ENCODE measurements at regions not wholly inside any gene's neighbourhood (a gene's known extent, or its start where the extent isn't known, plus 50 kb on each side); places are given as distances from the start of the nearest gene placed in this dataset.
A peak's percentile ranks its signal among the peaks of the same experiment; 100 is the strongest.
"Not testable (repeated sequence)": the region's sequence is repeated elsewhere in the genome, so short reads cannot be mapped to it uniquely, and the experiment has no call there.

DNA sequence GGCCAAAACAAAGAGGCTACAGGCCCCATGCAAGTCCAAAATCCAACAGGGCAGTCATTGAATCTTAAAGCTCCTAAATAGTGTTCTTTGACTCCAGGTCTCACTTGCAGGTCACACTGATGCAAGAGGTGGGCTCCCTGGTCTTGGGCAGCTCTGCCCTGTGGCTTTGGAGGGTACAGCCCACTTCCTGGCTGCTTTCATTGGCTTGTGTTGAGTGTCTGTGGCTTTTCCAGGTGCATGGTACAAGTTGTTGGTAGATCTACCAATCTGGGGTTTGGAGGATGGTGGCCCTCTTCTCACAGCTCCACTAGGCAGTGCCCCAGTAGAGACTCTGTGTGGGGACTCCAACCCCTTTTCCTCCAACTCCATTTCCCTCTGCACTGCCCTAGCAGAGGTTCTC is 115.8 kb upstream of the ALKAL2 start:
- no peak for DNase-seq (ENCODE audit: low read depth in 1 of 2, low spot score in 1 of 2)

DNA sequence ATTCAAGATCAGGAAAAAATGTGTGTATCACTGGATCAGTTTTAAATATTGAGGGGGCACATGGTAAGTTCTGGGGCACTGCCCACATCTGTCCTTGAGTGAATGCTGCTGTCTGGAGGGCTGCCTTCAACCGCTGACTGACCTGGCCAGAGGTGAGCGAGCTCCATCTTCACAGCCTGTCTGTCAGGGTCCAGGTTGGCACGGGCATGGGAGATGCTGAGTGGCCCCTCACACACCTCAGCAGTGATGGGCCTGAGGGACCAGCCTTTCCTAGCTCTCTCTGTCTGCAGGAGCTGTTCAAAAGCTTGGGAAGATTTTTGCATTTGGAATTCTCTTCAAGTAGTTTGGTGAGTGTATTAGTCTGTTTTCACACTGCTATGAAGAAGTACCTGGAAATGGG is 114.8 kb upstream of the ALKAL2 start:
- no peak for DNase-seq (ENCODE audit: low read depth in 1 of 2, low spot score in 1 of 2)

DNA sequence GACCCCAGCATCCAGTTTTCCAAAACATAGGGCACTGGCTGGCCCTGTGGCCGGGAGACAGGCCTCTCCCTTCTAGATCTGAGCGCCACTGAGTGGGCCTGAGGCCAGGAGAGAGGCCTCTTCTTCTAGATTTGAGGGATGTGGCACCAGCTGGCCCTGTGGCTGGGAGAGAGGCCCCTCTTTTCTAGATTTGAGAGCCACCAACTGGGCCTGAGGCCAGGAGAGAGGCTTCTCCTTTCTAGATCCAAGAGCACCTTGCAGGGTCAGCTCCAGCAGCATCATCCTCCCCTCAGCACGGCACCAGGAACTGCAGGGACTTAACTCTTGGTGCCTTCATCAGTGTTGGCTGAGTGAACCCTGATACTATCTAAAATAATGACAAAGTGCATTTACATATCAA is 114.3 kb upstream of the ALKAL2 start:
- DNase-seq (ENCODE audit: low read depth in 1 of 2, low spot score in 1 of 2), result no peak

DNA sequence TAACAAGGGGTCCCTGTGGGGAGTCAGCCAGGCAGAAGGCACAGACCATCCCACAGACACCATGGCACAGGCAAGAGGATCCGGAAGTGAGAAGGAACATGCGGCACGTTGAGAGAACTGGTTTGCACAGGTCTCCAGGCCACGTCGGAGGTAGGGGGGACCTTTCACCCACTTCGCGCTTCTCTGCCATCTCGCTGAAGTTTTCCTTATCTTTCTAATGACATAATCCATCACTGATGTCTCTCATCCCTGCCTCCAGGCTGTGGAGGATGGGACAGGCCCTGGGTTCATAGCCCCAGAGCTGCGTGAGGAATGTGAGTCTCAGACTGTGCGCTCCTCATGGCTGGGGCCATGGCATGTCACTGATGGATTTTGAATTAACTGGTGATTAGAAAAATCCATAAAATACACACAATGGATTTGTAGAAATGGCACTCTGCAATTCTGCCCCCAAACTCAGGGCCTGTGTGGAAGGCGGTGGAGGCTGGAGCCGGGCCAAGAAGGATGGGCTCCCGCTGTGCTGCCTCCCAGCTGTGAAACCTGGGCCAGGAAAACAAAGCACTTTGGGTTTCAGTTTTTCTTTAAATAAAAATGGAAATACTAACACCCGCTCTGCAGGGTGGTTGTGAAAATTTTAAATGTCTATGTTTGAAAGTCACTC is 113.3 kb upstream of the ALKAL2 start:
- no peak for DNase-seq (ENCODE audit: low read depth in 1 of 2, low spot score in 1 of 2)

DNA sequence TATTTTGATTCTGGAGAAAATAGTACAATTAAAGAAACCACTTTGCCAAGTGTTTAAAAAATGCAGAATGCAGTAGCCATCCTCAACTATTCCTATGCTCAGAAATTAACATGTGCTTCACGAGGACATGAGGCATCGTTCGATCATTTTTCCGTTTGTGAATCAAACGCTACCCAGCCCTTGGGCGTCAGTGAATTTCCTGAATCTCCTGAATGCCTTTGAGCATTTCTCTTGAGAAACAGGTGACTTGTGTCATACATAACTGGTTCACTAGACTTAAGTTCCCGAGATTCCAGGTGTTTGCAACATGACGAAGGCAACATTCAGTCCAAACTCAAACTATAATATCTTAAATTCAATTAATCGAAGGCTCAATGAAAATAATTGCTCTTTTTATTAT is 110.0 kb upstream of the ALKAL2 start:
- no peak for DNase-seq (ENCODE audit: low read depth in 1 of 2, low spot score in 1 of 2)

DNA sequence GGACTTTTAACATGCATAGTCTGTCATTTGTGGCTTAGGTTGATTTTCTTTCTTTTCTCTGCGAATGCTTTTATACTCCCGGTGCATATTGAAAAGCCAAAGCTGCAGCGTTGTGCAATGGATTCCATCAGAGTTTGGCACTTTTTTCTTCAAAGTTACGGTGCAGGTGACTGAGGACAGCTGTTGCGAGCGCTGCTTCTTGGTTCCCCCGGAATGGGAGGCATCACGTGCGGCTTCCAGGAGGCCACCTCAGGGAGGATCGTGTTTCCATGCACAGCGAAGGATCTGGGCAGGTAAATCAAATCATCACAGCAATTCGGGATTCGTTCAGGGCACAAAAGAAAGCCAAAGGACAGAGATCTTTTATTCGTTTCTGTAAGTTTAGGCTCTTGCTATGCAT is 109.6 kb upstream of the ALKAL2 start:
- no peak for DNase-seq (ENCODE audit: low read depth in 1 of 2, low spot score in 1 of 2)

DNA sequence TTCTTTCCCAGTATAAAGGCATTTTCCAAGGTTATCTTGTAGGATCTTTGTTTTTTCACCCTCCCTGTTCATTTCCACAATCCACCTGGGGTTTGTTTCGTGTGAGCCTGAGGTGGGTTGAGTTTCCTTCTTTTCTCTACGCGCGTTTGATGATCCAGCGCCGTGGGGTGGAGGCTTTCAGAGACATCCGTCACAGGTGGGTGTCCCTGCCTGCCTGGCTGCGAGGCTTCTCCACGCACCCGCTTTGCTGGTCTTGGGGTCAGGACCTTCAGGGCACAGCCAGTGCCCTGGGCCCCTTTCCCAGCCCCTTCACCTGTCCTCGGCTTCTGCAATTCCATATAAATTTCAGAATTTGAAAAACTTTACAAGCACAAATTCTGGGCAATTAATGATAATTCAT is 109.0 kb upstream of the ALKAL2 start:
- no peak for DNase-seq (ENCODE audit: low read depth in 1 of 2, low spot score in 1 of 2)

DNA sequence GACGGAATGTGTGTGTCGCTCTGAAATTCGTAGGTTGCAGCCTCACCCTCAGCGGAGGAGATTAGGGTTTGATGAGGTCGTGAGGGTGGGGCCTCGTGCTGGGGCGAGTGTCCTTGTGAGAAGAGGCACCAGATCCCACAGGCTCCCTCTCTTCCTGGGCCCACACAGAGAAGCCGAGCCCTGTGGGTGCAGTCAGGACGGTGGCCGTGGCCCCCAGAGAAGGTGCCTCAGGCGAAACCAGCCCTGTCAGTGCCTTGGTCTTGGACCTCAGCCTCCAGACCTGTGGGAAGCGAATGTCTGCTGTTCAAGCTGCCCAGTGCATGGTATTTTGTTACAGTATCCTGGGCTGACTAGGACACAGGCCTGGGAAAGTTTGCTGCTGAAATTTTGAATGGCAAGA is 108.0 kb upstream of the ALKAL2 start:
- DNase-seq (ENCODE audit: low read depth in 1 of 2, low spot score in 1 of 2), result no peak

DNA sequence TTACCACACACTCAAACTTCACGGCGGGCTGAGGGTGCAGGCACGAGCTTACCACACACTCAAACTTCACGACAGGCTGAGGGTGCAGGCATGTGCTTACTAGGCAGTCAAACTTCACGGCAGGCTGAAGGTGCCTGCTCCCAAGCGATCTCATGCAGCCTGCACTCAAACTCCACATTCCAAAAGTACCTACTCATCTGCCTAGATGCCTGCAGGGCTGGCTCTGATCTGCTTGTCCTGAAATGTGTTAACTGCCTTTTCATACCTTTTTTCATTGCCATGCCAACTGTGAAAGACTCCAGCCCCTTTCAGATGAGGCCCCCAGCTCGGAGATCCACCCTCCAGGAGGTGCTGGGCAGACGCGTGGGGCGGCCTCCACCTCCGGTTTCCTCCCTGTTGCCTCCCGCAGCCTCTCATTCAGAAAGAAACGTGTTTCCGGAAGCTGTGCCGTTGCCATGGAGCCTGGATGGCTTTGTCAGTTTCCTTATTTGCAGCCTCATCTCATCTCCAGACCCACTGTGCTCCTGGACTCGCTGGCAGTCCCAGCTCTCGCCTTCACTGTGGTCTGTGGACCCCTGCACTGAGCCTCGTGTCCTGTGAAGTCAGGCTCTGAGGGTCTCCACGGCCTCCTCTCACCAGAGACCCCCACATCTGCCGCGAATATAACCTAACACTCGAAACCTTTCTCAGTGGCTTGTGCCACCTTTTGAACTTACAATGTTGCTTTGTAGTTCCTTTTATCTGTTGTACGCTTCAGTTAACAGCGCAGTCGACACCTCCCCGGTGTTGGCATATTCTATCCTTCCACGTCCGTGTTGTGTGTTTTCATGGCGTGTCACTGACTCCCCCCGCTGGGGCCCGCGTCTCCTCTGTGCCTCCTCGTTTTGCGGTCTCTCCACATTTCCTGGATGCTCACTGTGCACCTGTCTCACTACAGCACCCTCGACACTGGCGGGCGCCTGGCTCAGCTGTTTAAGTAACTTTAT is 106.1 kb upstream of the ALKAL2 start:
- DNase-seq (ENCODE audit: low read depth in 1 of 2, low spot score in 1 of 2), result peak; percentile 12 to 39

DNA sequence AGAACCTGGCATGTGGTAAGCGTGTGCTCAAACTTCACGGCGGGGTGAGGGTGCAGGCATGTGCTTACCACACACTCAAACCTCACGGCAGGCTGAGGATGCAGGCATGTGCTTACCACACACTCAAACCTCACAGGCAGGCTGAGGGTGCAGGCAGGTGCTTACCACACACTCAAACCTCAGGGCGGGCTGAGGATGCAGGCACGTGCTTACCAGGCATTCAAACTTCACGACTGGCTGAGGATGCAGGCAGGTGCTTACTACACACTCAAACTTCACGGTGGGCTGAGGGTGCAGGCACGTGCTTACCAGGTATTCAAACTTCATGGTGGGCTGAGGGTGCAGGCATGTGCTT is 105.0 kb upstream of the ALKAL2 start:
- no peak for DNase-seq (ENCODE audit: low read depth in 1 of 2, low spot score in 1 of 2)

DNA sequence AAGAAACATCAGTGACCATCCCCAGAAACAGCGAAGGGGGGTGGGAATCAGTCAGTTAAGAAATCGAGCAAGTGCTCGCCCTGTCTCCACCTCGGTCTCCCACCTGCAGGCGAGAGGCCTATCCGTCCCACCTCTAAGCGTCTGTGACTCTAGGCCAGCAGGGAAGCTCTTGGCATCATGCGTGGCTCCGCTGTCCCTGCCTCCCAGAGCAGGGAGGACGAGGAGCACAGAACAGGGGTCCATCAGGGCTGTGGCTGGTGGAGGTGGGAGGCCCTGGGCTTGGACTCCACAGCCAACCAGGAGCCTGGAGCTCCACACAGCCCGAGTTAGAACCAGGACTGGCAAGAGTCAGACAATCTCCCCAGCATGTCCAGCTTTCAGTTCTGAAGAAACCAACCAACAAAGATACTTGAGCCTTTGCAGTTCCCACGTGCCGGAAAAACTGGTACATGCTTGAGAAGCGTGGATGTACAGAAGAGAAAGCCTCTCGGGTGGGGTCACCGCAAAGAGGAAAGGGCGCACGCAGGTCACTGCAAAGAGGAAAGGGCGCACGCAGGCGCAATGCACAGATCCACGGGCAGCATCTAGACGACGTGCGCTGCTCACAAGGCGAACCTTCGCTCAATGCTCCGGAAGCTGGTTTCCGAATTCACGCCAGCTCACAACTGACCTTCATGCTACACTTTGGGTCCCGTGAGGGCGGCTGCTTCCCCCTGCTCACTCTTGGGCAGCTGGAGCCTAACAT is 104.5 kb upstream of the ALKAL2 start:
- no peak for DNase-seq (ENCODE audit: low read depth in 1 of 2, low spot score in 1 of 2)

DNA sequence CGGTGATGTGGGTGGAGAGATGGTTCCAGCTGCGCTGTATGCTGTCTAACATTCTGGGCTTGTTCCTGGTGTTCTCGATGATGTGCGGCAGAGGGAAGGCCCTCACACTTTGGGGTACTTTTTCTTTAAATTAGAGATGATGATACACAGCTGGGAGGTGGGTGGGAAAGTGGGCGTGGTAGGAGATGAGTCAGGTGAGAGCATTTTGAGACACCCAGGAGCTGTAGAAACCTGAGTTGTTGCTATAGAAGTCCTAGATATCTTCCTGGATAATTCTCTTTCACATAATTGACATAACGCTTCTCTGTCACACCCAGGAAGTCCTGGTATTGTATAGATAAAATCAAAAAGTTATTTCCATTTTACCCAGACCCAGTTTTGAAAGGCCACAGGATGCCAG is 103.8 kb upstream of the ALKAL2 start:
- no peak for DNase-seq (ENCODE audit: low read depth in 1 of 2, low spot score in 1 of 2)

DNA sequence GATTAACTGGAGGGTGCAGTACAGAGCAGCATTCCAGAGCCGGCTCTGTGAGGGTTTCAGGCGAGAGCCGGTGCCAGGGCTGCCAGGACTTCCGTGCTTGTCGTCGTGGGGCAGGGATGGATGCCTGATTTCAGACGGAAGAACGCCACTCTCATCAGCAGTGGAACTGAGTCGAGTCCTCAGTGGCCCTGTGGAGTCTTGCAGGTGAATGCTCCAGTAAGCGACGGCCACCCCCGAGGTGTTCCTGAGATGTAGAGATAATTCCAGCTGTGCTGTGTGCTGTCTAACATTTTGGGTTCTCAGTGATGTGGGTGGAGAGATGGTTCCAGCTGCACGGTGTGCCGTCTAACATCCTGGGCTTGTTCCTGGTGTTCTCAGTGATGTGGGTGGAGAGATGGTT is 103.1 kb upstream of the ALKAL2 start:
- DNase-seq (ENCODE audit: low read depth in 1 of 2, low spot score in 1 of 2), result no peak

DNA sequence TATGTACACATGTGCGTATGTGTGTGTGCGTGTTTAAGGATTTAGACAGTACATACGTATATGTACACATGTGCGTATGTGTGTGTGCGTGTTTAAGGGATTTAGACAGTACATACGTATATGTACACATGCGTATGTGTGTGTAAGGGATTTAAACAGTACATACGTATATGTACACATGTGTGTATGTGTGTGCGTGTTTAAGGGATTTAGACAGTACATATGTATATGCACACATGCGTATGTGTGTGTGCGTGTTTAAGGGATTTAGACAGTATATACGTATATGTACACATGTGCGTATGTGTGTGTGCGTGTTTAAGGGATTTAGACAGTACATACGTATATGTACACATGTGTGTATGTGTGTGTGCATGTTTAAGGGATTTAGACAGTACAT is 102.1 kb upstream of the ALKAL2 start:
- not testable (repeated sequence) for DNase-seq (ENCODE audit: low read depth in 1 of 2, low spot score in 1 of 2)

DNA sequence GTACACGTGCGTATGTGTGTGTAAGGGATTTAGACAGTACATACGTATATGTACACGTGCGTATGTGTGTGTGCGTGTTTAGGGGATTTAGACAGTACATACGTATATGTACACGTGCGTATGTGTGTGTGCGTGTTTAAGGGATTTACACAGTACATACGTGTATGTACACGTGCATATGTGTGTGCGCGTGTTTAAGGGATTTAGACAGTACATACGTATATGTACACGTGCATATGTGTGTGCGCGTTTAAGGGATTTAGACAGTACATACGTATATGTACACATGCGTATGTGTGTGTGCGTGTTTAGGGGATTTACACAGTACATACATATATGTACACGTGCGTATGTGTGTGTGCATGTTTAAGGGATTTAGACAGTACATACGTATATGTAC is 100.9 kb upstream of the ALKAL2 start:
- not testable (repeated sequence) for DNase-seq (ENCODE audit: low read depth in 1 of 2, low spot score in 1 of 2)

DNA sequence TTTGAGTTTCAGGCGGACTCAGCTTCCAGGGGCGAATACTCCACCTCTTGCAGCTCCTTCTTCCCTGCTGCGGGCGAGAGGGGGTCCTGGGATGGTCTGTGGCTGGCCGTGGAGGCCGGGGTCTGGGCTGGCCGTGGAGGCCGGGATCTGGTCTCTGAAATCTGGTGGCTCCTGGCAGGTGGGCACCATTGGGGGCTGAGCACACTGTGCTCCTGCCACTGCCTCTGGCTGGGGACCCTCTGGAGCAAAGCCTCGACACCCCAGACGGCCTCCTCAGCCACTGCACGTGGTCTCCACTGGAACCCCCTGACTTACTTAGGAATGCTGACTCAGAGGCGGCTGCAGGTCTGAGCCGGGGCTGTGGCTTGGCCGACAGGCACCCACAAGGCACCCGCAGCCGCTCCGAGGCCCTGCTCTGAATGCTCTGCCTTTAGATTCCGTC is 100.1 kb upstream of the ALKAL2 start:
- no peak for DNase-seq (ENCODE audit: low read depth in 1 of 2, low spot score in 1 of 2)

DNA sequence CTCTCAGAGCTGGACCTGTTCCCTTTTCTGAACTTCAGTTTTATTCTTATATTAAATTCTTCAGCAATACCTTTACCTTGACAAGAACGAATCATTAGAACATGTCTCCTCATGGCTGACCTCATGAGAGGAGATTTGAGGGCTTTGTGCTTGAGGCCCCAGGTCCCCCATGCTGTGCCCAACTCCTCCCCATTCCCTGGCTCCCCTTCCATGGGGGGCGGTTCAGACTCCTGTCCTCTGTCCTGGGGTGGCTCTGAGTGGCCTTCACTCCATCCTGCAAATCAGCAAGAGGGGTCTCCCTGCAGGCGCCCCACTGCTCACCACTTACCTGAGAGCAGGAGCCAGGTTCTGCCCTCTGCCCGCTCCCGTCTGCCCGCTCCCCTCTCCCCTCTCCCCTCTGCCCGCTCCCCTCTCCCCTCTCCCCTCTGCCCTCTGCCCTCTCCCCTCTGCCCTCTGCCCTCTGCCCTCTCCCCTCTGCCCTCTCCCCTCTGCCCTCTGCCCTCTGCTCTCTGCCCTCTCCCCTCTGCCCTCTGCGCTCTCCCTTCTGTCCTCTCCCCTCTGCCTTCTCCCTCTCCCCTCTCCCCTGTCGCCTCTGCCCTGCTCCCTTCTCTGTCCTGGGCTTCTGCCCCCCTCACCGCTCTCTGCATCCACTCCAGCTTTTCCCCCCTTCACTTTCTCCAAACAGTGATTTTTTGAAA is 98.7 kb upstream of the ALKAL2 start:
- no peak for DNase-seq (ENCODE audit: low read depth in 1 of 2, low spot score in 1 of 2)

DNA sequence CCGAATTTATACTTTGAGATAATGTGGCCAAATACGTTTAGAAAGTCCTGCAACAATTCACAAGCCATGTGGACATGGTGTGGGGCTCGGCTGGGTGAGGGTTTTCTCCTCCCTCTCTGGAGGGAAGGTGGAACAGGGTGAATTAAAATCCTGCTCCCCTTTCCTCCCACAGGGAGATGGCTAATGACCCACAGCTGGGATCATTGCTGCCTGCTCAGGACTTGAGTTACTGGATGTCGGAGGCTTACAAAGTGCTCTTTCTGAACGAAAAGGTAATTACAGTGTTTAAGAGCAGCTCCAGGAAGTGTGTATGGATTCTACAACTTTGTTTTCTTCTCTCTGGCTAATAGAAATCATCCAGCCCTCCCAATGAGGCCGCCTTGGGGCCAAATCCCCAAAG is 97.9 kb upstream of the ALKAL2 start:
- no peak for DNase-seq (ENCODE audit: low read depth in 1 of 2, low spot score in 1 of 2)

DNA sequence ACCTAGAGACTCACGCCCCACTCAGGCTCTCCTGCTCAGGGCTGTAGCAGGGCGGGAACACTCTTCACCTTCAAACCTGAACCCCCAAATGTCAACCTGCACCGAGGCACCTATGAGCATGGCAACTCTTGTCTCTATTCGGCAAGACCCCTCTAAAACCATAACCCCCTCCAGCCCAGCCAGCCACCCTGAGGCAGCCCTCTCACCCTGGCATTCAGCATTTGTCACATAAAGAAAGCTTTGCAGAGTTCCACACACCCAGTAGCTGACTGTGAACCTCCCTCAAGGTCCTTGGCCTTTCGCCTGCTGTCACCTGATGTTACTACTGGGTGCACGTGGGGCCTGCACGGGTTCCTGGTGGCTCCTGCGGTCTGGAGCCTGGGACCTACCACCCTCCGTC is 97.2 kb upstream of the ALKAL2 start:
- DNase-seq (ENCODE audit: low read depth in 1 of 2, low spot score in 1 of 2), result no peak

DNA sequence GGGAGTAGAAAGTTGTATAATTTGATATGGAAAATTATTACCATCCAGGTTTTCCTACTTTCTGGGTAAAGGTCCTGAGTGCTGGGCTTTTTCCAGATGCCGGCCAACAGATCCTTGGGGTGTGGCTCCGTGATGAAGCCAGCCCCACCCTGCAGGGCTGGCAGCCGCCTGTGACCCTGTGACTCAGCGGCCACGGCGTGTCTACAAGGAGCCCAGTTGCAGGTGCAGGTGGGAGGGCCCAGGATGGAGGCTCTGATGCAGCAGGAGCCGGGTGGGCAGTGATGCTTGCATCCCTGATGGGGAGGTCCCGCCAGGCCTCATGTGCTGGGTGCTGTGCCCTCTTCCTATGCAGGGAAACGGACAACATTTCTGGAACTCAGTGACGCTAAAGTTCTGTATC is 96.0 kb upstream of the ALKAL2 start:
- DNase-seq (ENCODE audit: low read depth in 1 of 2, low spot score in 1 of 2), result no peak

DNA sequence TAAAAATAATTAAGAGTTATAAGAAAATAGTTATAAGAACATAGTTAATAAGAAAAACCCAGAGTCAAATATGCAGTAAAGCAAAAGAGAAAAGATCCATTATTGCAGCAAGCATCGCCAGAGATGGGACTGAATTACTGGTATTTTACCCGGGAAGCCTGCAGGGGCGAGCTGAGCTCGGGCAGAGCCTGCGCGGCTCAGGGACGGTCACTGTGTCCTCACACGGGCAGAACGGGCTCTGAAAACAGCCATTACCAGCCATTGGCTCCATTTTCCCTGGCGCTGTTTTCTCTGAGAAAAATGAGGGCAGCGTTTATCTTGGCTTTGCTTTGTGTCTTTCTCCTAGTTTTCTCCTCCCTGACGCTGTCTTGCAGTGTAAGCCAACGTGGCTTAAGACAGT is 95.3 kb upstream of the ALKAL2 start:
- no peak for DNase-seq (ENCODE audit: low read depth in 1 of 2, low spot score in 1 of 2)

DNA sequence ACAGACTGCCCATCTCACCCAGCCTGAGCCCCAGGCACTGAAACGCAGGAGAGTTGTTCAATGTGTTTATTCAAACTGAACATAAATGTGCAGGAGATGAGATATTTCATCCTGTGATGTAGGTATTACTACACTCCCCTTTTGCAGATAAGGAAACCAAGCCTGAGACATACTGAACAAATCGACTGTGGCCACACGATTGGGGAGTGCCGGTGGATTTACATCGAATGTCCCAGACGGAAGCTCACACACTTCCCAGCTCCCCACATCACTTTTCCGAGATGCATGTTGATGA is 94.8 kb upstream of the ALKAL2 start:
- DNase-seq (ENCODE audit: low read depth in 1 of 2, low spot score in 1 of 2), result no peak

Data from activated CD4-positive, alpha-beta T cell treated with anti-CD3 and anti-CD28 coated beads, Interleukin-2, amount 50 U/mL, for 24 hours (primary cell).